ENCODE measurements at regions not wholly inside any gene's neighbourhood (a gene's known extent, or its start where the extent isn't known, plus 50 kb on each side); places are given as distances from the start of the nearest gene placed in this dataset.

DNA sequence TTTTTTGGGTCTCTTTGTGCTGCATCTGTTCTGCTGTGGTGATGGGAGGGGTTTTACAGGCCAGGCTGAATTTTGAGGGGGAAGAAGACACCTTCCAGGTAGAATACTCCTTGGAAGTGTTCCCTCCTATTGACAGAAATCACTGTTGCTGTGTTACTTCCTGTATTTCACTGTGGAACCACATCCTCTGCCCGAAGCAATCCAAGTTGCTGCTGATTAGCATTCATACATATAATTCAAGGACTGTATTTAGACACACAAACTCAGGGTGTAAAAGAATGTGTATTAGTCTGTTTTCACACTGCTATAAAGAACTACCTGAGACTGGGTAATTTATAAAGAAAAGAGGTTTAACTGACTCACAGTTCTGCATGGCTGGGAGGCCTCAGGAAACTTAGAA, 50.6 kb upstream of the TMEM244 start:
- DNase-seq: no peak
